ENCODE measurements at regions not wholly inside any gene's neighbourhood (a gene's known extent, or its start where the extent isn't known, plus 50 kb on each side); places are given as distances from the start of the nearest gene placed in this dataset.
A peak's percentile ranks its signal among the peaks of the same experiment; 100 is the strongest.

GRCh38 chr12:74043343-74043742 is 494.3 kb upstream of the ATXN7L3B start:
- H3K9me3 ChIP-seq (ENCODE audit: severe bottlenecking), result no peaks in the 10 kb centered on the region
- peaks cover 22% of the 10 kb centered on the region for H3K4me1 ChIP-seq (ENCODE audit: insufficient read depth, poor library complexity, severe bottlenecking)
- DNase-seq (ENCODE audit: low spot score) (no peak), ATAC-seq (ENCODE audit: low read depth) (peak; percentile 96)
- H3K27me3 ChIP-seq (ENCODE audit: insufficient read depth, poor library complexity, severe bottlenecking), result no peaks in the 10 kb centered on the region
- TF ChIP-seq CTCF (IDR thresholded peaks at IDR 0.05; ENCODE audit: poor library complexity, severe bottlenecking), result no peak
- peak overlapping the region; percentile 68 for H3K27ac ChIP-seq (ENCODE audit: poor library complexity, severe bottlenecking)
- H3K36me3 ChIP-seq (ENCODE audit: low read depth), result no peaks in the 10 kb centered on the region
- H3K4me3 ChIP-seq (ENCODE audit: severe bottlenecking), result no peak overlapping the region

- Histone ChIP-seq H3K9me3 (ENCODE audit: severe bottlenecking) (no peaks in the 10 kb centered on the region), H3K4me3 (ENCODE audit: severe bottlenecking) (no peak overlapping the region), H3K27ac (ENCODE audit: poor library complexity, severe bottlenecking) (no peak overlapping the region), H3K36me3 (ENCODE audit: low read depth) (no peaks in the 10 kb centered on the region), H3K27me3 (ENCODE audit: insufficient read depth, poor library complexity, severe bottlenecking) (no peaks in the 10 kb centered on the region), H3K4me1 (ENCODE audit: insufficient read depth, poor library complexity, severe bottlenecking) (no peaks in the 10 kb centered on the region)
- no peak for TF ChIP-seq CTCF (IDR thresholded peaks at IDR 0.05; ENCODE audit: poor library complexity, severe bottlenecking)
- ATAC-seq (ENCODE audit: low read depth) (no peak), DNase-seq (ENCODE audit: low spot score) (no peak)
Observed at GRCh38 chr12:74049348-74049747, 488.3 kb upstream of the ATXN7L3B start.

- Histone ChIP-seq H3K4me1 (ENCODE audit: insufficient read depth, poor library complexity, severe bottlenecking) (no peaks in the 10 kb centered on the region), H3K4me3 (ENCODE audit: severe bottlenecking) (no peak overlapping the region), H3K27ac (ENCODE audit: poor library complexity, severe bottlenecking) (no peak overlapping the region), H3K9me3 (ENCODE audit: severe bottlenecking) (no peaks in the 10 kb centered on the region), H3K36me3 (ENCODE audit: low read depth) (no peaks in the 10 kb centered on the region), H3K27me3 (ENCODE audit: insufficient read depth, poor library complexity, severe bottlenecking) (no peaks in the 10 kb centered on the region)
- DNase-seq (ENCODE audit: low spot score) (no peak), ATAC-seq (ENCODE audit: low read depth) (no peak)
- no peak for TF ChIP-seq CTCF (IDR thresholded peaks at IDR 0.05; ENCODE audit: poor library complexity, severe bottlenecking)
Observed at GRCh38 chr12:74051848-74052247, 485.8 kb upstream of the ATXN7L3B start.

GRCh38 chr12:74066476-74066875 is 471.2 kb upstream of the ATXN7L3B start:
- H3K27me3 ChIP-seq (ENCODE audit: insufficient read depth, poor library complexity, severe bottlenecking), result no peaks in the 10 kb centered on the region
- no peaks in the 10 kb centered on the region for H3K4me1 ChIP-seq (ENCODE audit: insufficient read depth, poor library complexity, severe bottlenecking)
- ATAC-seq (ENCODE audit: low read depth), result 0 out of 3 replicates have a peak, but pooled peaks have one; percentile 19
- no peaks in the 10 kb centered on the region for H3K9me3 ChIP-seq (ENCODE audit: severe bottlenecking)
- no peak for TF ChIP-seq CTCF (IDR thresholded peaks at IDR 0.05; ENCODE audit: poor library complexity, severe bottlenecking)
- no peaks in the 10 kb centered on the region for H3K36me3 ChIP-seq (ENCODE audit: low read depth)
- H3K4me3 ChIP-seq (ENCODE audit: severe bottlenecking), result no peak overlapping the region
- H3K27ac ChIP-seq (ENCODE audit: poor library complexity, severe bottlenecking), result no peak overlapping the region
- no peak for DNase-seq (ENCODE audit: low spot score)

- Histone ChIP-seq H3K27me3 (ENCODE audit: insufficient read depth, poor library complexity, severe bottlenecking) (no peaks in the 10 kb centered on the region), H3K9me3 (ENCODE audit: severe bottlenecking) (no peaks in the 10 kb centered on the region), H3K4me1 (ENCODE audit: insufficient read depth, poor library complexity, severe bottlenecking) (no peaks in the 10 kb centered on the region), H3K27ac (ENCODE audit: poor library complexity, severe bottlenecking) (no peak overlapping the region), H3K36me3 (ENCODE audit: low read depth) (no peaks in the 10 kb centered on the region), H3K4me3 (ENCODE audit: severe bottlenecking) (no peak overlapping the region)
- TF ChIP-seq CTCF (IDR thresholded peaks at IDR 0.05; ENCODE audit: poor library complexity, severe bottlenecking), result no peak
- no peak for ATAC-seq (ENCODE audit: low read depth)
- DNase-seq (ENCODE audit: low spot score), result no peak
Observed at GRCh38 chr12:74071182-74071581, 466.5 kb upstream of the ATXN7L3B start.

Measured in RWPE2 (cell line).